Effector memory CD4-positive, alpha-beta T cell (primary cell): ENCODE measurements at regions not wholly inside any gene's neighbourhood (a gene's known extent, or its start where the extent isn't known, plus 50 kb on each side); places are given as distances from the start of the nearest gene placed in this dataset.

ENCODE experiments used
- DNase-seq, 3 donors: peaks; one replicate each; pipeline ENCODE4 v3.0.0-alpha.2; 2020
- H3K27ac ChIP-seq: 2 replicates; pipeline ENCODE4 v1.7.0; 2013; ENCODE audit warnings: mild to moderate bottlenecking, low read length, moderate library complexity; ENCODE audit not compliant: insufficient read depth, poor library complexity, severe bottlenecking
- H3K27me3 ChIP-seq: replicated peaks from 2 replicates; pipeline ENCODE4 v1.7.0; 2013; ENCODE audit warnings: mild to moderate bottlenecking, low read length; ENCODE audit not compliant: insufficient read depth, control insufficient read depth, poor library complexity, severe bottlenecking
- H3K36me3 ChIP-seq: 2 replicates; pipeline ENCODE4 v1.7.0; 2013; ENCODE audit warnings: mild to moderate bottlenecking, low read length, moderate library complexity; ENCODE audit not compliant: control insufficient read depth, insufficient read depth
- H3K4me1 ChIP-seq: 2 replicates; pipeline ENCODE4 v1.7.0; 2013; ENCODE audit warnings: low read length, mild to moderate bottlenecking; ENCODE audit not compliant: control insufficient read depth, insufficient read depth, poor library complexity, severe bottlenecking
- H3K4me3 ChIP-seq: 2 replicates; pipeline ENCODE4 v1.7.0; 2013; ENCODE audit warnings: low read length, low read depth, mild to moderate bottlenecking; ENCODE audit not compliant: insufficient read depth, poor library complexity, severe bottlenecking
- H3K9me3 ChIP-seq: 2 replicates; pipeline ENCODE4 v1.7.0; 2013; ENCODE audit warnings: mild to moderate bottlenecking, low read length, moderate library complexity; ENCODE audit not compliant: control insufficient read depth

GRCh38 chr11:116586392-116586791, 186.4 kb downstream of the BUD13 start:
- Histone ChIP-seq H3K4me3 (no peak overlapping the region), H3K9me3 (no peaks in the 10 kb centered on the region), H3K27me3 (peaks cover 3% of the 10 kb centered on the region), H3K36me3 (no peaks in the 10 kb centered on the region), H3K27ac (no peak overlapping the region), H3K4me1 (no peaks in the 10 kb centered on the region)
- DNase-seq = no peak

- Histone ChIP-seq H3K27me3 (peaks cover 7% of the 10 kb centered on the region), H3K27ac (no peak overlapping the region), H3K4me1 (no peaks in the 10 kb centered on the region), H3K9me3 (no peaks in the 10 kb centered on the region), H3K4me3 (no peak overlapping the region), H3K36me3 (no peaks in the 10 kb centered on the region)
- no peak for DNase-seq
Measured at GRCh38 chr11:116582571-116582970, 190.2 kb downstream of the BUD13 start.

- Histone ChIP-seq H3K4me3 (no peak overlapping the region), H3K27ac (no peak overlapping the region), H3K27me3 (peaks cover 7% of the 10 kb centered on the region), H3K4me1 (no peaks in the 10 kb centered on the region), H3K36me3 (no peaks in the 10 kb centered on the region), H3K9me3 (no peaks in the 10 kb centered on the region)
- DNase-seq = no peak
Measured at GRCh38 chr11:116581349-116581748, 191.4 kb downstream of the BUD13 start.

GRCh38 chr11:116580799-116581198, 192.0 kb downstream of the BUD13 start:
- Histone ChIP-seq H3K27me3 (peaks cover 7% of the 10 kb centered on the region), H3K27ac (no peak overlapping the region), H3K4me3 (no peak overlapping the region), H3K9me3 (no peaks in the 10 kb centered on the region), H3K36me3 (no peaks in the 10 kb centered on the region), H3K4me1 (no peaks in the 10 kb centered on the region)
- DNase-seq = no peak

DNA sequence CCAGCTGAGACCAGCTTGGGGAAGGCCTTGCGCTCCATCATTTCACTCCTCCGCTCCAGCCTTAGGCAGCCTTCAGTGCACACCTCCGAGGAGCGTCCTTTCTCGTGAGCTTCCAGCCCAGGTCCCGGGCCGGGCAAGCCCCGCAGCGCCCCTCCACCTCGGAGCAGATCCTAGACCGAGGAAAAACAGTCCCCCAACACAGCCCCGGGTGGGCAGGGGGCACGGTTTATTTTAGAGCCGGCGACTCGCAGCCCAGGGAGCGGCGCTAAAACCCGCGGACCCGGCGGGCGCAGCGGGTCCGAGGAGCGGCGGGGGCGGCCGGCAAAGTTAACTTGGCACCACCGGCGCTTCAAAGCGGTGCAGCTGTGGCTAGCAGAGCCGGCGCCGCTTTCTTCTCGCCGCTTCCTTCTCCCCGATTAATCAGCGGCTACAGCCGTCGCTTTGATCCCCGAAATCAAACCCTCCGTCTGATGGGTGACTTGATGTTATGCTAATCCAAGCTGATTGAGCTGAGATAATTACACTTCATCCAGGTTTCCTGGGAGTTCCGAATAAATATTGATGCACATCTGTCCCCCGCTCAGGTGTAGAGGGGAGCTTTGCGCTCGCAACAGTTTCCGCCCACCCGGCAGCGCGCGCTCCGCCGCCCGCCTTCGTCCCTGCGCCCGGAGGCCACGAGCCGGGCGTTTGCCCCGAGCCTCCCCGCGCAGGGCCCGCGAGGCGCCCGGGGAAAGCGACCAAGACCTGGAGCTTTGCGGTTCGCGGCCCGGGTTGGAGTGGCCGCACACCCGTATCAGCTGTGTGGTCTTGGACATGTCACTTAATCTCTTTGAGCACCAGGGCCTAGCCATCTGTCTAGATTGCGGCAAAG, 192.7 kb downstream of the BUD13 start:
- Histone ChIP-seq H3K36me3 (no peaks in the 10 kb centered on the region), H3K27ac (no peak overlapping the region), H3K9me3 (no peaks in the 10 kb centered on the region), H3K27me3 (peaks cover 7% of the 10 kb centered on the region), H3K4me3 (no peak overlapping the region), H3K4me1 (no peaks in the 10 kb centered on the region)
- DNase-seq = no peak

DNA sequence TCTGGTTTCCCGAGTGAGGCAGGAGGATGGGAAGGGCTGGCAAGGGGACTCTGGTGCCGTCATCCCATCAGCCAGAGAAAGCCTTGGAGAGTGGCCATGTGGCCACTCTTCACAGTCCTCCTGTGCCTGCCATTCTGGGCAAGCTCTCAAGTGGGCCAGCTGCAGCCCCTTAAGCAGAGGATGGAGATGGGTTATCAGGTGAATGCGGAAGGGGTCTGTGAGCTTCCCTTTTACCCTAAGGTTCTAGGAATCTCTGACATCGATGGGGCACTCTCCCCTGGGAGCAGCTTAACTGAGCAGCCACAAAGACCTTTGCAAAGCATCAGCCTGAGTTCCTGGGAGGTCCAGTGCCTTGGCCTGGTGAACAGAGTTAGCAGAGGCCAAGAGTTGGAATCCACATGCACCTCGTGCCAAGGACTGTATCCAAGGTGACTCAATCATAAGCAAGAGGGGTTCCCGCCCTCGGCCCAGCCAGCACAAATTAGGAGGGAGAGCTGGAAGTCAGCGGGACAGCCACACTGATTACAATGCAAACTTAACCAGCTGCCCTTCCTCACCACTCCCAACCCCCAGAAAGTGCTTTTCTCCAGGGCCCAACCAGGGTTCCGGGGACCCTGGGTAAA, 193.6 kb downstream of the BUD13 start:
- H3K27me3 ChIP-seq = peaks cover 7% of the 10 kb centered on the region
- H3K9me3 ChIP-seq = no peaks in the 10 kb centered on the region
- no peaks in the 10 kb centered on the region for H3K4me1 ChIP-seq
- H3K27ac ChIP-seq = no peak overlapping the region
- DNase-seq = no peak
- no peak overlapping the region for H3K4me3 ChIP-seq
- H3K36me3 ChIP-seq = no peaks in the 10 kb centered on the region

DNA sequence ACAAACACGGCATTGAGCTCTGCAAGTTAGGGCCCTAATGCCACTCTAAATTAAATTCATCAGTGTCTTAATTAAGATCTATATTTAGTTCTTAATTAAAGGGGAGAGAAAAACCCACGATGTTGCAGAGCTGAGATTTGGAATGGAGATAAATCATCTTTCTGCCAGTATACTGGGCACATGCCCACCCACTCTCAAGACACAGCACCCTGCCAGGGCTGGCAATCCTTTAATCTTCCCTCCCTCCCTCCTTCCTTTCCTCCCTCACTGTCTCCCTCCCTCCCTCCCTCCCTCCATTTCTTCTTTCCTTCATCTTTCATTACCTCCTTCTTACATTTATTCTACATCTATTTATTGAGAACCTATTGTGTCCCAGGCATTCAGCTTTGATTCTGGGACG, 194.8 kb downstream of the BUD13 start:
- H3K36me3 ChIP-seq = no peaks in the 10 kb centered on the region
- no peaks in the 10 kb centered on the region for H3K9me3 ChIP-seq
- peaks cover 7% of the 10 kb centered on the region for H3K27me3 ChIP-seq

DNA sequence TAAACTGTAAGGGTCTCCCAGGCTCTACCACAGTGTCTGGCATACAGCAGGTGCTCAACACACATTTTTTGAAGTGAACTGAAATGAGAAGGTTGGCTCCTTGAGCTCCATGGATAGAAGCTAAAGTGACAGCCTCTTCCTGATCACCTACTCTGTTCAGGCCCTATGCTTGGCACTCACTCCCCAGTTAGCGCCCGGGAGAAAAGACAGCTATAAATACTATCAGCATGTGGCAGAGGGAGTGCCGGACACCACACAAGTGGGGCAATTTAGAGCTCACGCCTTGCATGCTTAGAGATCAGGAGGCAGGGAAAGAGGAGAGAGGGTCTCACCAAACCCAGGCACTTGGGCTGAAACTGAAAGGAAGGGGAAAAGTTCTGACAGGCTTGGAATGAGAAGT, 195.5 kb downstream of the BUD13 start:
- Histone ChIP-seq H3K4me1 (no peaks in the 10 kb centered on the region), H3K4me3 (no peak overlapping the region), H3K9me3 (no peaks in the 10 kb centered on the region), H3K27ac (no peak overlapping the region), H3K36me3 (no peaks in the 10 kb centered on the region), H3K27me3 (peaks cover 7% of the 10 kb centered on the region)
- DNase-seq = no peak

More for the DNA sequence above, 194.8 kb downstream of the BUD13 start:
- no peak for DNase-seq
- Histone ChIP-seq H3K27ac (no peak overlapping the region), H3K4me1 (no peaks in the 10 kb centered on the region), H3K4me3 (no peak overlapping the region)

GRCh38 chr11:116576526-116576925, 196.3 kb downstream of the BUD13 start:
- Histone ChIP-seq H3K27ac (no peak overlapping the region), H3K27me3 (peaks cover 4% of the 10 kb centered on the region), H3K4me3 (no peak overlapping the region), H3K36me3 (no peaks in the 10 kb centered on the region), H3K9me3 (no peaks in the 10 kb centered on the region), H3K4me1 (no peaks in the 10 kb centered on the region)
- DNase-seq = no peak

DNA sequence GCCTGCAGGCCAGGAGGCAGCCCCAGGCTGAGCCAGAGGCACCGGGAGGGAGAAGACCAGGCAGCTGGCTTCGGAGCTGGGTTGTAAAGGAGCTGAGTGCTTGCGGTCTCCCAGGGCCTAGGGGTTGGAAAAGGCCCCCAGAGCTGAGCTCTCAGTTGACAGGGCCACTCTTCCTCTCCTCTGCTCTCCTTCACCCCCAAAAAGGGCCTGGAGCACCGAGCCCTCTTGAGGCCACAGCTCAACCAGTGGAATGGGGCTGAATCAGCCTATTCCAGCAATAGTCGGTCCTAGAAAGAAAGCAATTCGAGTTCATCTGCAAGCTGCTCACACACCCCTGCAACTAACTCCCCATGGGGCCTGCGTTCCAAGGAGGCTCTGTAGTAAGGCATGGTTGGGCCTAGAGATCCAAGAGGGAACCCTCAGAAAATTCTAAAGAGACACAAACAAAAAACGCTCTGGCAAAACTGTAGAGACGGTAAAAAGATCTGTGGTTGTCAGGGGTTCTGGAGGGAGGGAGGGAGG, 205.0 kb downstream of the BUD13 start:
- no peak overlapping the region for H3K4me3 ChIP-seq
- no peaks in the 10 kb centered on the region for H3K27me3 ChIP-seq
- H3K27ac ChIP-seq = no peak overlapping the region
- DNase-seq = no peak
- no peaks in the 10 kb centered on the region for H3K4me1 ChIP-seq
- no peaks in the 10 kb centered on the region for H3K9me3 ChIP-seq
- no peaks in the 10 kb centered on the region for H3K36me3 ChIP-seq
